Coronary artery (tissue), 2 donors: ENCODE measurements at regions not wholly inside any gene's neighbourhood (a gene's known extent, or its start where the extent isn't known, plus 50 kb on each side); places are given as distances from the start of the nearest gene placed in this dataset.
A peak's percentile ranks its signal among the peaks of the same experiment; 100 is the strongest.
"Not testable (repeated sequence)": the region's sequence is repeated elsewhere in the genome, so short reads cannot be mapped to it uniquely, and the experiment has no call there.

Experiments
- DNase-seq: peaks from one replicate; pipeline ENCODE4 v3.0.0-alpha.2; 2017; ENCODE audit warnings: low spot score
- H3K27ac ChIP-seq, 2 donors: fragments of 200-600 bp; sonication (generic); one replicate each; pipeline ENCODE4 v1.5.1; 2016 to 2019
- H3K4me3 ChIP-seq: fragments of 200-600 bp; sonication (generic); 2 replicates; pipeline ENCODE4 v1.5.1; 2016; ENCODE audit warnings: mild to moderate bottlenecking, moderate library complexity
- CTCF ChIP-seq: fragments of 200-600 bp; sonication (generic); IDR thresholded peaks from one replicate; pipeline ENCODE4 v1.5.1; 2019; ENCODE audit warnings: antibody characterized with exemption

GRCh38 chr13:44865722-44866410 is 123.4 kb downstream of the NUFIP1 start:
- Histone ChIP-seq H3K4me3 (no peak overlapping the region), H3K27ac (no peak overlapping the region)
- peak; percentile 53 for DNase-seq
- no peak for TF ChIP-seq CTCF

DNA sequence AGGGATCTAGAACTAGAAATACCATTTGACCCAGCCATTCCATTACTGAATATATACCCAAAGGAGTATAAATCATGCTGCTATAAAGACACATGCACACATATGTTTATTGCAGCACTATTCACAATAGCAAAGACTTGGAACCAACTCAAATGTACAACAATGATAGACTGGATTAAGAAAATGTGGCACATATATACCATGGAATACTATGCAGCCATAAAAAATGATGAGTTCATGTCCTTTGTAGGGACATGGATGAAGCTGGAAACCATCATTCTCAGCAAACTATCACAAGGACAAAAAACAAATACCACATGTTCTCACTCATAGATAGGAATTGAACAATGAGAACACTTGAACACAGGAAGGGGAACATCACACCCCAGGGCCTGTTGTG is 125.6 kb downstream of the NUFIP1 start:
- H3K4me3 ChIP-seq, H3K27ac ChIP-seq, DNase-seq: not testable (repeated sequence)

GRCh38 chr13:44860454-44860853 is 128.8 kb downstream of the NUFIP1 start:
- Histone ChIP-seq H3K4me3 (no peak overlapping the region), H3K27ac (no peak overlapping the region)
- TF ChIP-seq CTCF, result no peak
- DNase-seq, result no peak

GRCh38 chr13:44857736-44858135 is 131.5 kb downstream of the NUFIP1 start:
- Histone ChIP-seq H3K27ac (no peak overlapping the region), H3K4me3 (no peak overlapping the region)
- no peak for TF ChIP-seq CTCF
- no peak for DNase-seq

- H3K4me3 ChIP-seq, result no peak overlapping the region
- DNase-seq, result no peak
- H3K27ac ChIP-seq, result no peak overlapping the region
- no peak for TF ChIP-seq CTCF
Measured at GRCh38 chr13:44857061-44857460, 132.2 kb downstream of the NUFIP1 start.

DNA sequence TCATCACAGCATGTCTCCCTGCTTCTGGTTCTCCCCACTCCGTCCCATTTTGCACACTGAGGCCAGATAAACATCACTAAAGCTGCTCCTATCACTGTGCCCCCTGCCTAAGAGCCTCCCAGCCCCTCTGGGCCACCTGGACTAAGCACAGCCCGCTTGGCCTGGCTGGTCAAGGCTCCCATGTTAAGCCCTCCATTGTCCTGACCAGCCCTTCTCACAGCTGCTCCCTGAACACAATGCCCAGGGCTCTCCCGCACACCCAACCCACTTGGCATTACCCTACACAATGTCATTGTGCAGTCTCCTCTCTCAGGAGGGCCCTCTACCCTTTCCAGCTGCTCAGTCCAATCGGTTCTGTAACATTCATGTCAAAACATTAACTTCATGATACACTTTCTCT is 133.4 kb downstream of the NUFIP1 start:
- DNase-seq, result no peak
- TF ChIP-seq CTCF, result no peak
- no peak overlapping the region for H3K4me3 ChIP-seq
- no peak overlapping the region for H3K27ac ChIP-seq

- no peak for TF ChIP-seq CTCF
- Histone ChIP-seq H3K4me3 (no peak overlapping the region), H3K27ac (no peak overlapping the region)
- DNase-seq, result no peak
Measured at GRCh38 chr13:44854313-44855060, 134.8 kb downstream of the NUFIP1 start.
